Tibial artery (tissue), 4 donors: ENCODE measurements at regions not wholly inside any gene's neighbourhood (a gene's known extent, or its start where the extent isn't known, plus 50 kb on each side); places are given as distances from the start of the nearest gene placed in this dataset.

Experiments
- DNase-seq, 2 donors: peaks; one replicate each; pipeline ENCODE4 v3.0.0-alpha.2; 2019
- H3K27ac ChIP-seq, 2 donors: fragments of 200-600 bp; sonication (generic) in 1 of 2; 1 replicate in 1 of 2; 2 replicates in 1 of 2; pipeline ENCODE4 v1.5.1; 2018 to 2019; ENCODE audit warnings: mild to moderate bottlenecking in 1 of 2
- H3K27me3 ChIP-seq, 2 donors: fragments of 200-600 bp; sonication (generic) in 1 of 2; one replicate each; pipeline versions ENCODE4 v1.5.1 to v1.6.0; 2016 to 2019
- H3K36me3 ChIP-seq, 3 donors: fragments of 200-600 bp; sonication (generic) in 2 of 3; one replicate each; pipeline ENCODE4 v1.5.1; 2016 to 2019; ENCODE audit warnings: mild to moderate bottlenecking in 2 of 3
- H3K4me1 ChIP-seq, 4 donors: fragments of 200-600 bp; sonication (generic) in 2 of 4; 1 replicate in 3 of 4; 2 replicates in 1 of 4; pipeline ENCODE4 v1.5.1; 2016 to 2019
- H3K4me3 ChIP-seq, 2 donors: fragments of 200-600 bp; sonication (generic) in 1 of 2; 1 replicate in 1 of 2; 2 replicates in 1 of 2; pipeline ENCODE4 v1.5.1; 2018 to 2019; ENCODE audit warnings: mild to moderate bottlenecking in 2 of 2
- H3K9me3 ChIP-seq, 3 donors: fragments of 200-600 bp; sonication (generic) in 1 of 3; one replicate each; pipeline ENCODE4 v1.5.1; 2016 to 2019
- intact Hi-C: fragments of 100-400 bp; cut with DNase I; formaldehyde crosslinking; loops from one replicate; pipeline ENCODE4 v1.15.0; 2023; ENCODE audit warnings: low total_unique reads
- TF ChIP-seq, protein P1 (sequence below), 2 experiments: fragments of 200-600 bp in 1 of 2; fragments of 450-650 bp in 1 of 2; IDR thresholded peaks; one replicate each; pipeline ENCODE4 v1.5.1; 2017 to 2019; ENCODE audit warnings: antibody characterized with exemption in 2 of 2, mild to moderate bottlenecking in 1 of 2, moderate library complexity in 1 of 2

DNA sequence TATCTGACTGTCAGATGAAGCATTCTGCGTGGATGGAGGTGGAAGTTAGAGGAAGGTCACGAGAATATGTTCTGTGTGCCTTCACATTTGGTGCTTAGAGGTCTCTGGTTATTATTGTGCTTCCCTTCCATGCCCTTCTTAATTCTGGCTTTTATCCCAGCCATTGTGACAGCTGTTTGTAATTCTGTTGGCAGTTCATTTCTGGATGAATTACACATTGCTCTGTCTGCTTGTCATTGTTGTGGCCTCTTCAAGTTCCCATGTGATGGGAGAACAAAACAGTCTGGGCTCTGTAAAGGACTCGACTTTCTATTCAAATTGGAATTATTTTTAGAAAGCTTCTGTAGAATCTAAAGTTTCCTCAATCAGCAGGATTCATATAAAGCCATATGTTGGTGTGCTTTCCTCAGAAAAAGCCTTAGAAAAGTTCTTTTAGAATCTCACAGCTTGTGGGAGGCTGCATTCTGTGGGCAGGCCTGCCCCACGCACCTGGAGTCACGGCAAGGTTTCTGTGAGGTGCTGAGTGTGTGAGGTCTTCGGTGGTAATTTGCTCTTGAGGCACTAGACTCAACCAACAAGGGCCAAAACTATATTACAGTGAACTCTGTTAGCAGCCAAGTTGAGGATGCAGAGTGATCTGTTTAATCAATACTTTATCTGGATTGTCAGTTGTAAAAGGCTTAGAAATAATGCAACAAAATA, 397.4 kb upstream of the AZI2 start:
- no peak overlapping the region for H3K27ac ChIP-seq
- no peak overlapping the region for H3K4me3 ChIP-seq
- H3K27me3 ChIP-seq: no peaks in the 10 kb centered on the region
- intact Hi-C loops: no loop called here
- DNase-seq: no peak
- peaks cover 0 to 9% (median 0%) of the 10 kb centered on the region in 3 donors for H3K9me3 ChIP-seq
- no peaks in the 10 kb centered on the region for H3K36me3 ChIP-seq
- peaks cover 0 to 13% (median 6%) of the 10 kb centered on the region in 4 donors for H3K4me1 ChIP-seq
- TF ChIP-seq, protein P1, sequence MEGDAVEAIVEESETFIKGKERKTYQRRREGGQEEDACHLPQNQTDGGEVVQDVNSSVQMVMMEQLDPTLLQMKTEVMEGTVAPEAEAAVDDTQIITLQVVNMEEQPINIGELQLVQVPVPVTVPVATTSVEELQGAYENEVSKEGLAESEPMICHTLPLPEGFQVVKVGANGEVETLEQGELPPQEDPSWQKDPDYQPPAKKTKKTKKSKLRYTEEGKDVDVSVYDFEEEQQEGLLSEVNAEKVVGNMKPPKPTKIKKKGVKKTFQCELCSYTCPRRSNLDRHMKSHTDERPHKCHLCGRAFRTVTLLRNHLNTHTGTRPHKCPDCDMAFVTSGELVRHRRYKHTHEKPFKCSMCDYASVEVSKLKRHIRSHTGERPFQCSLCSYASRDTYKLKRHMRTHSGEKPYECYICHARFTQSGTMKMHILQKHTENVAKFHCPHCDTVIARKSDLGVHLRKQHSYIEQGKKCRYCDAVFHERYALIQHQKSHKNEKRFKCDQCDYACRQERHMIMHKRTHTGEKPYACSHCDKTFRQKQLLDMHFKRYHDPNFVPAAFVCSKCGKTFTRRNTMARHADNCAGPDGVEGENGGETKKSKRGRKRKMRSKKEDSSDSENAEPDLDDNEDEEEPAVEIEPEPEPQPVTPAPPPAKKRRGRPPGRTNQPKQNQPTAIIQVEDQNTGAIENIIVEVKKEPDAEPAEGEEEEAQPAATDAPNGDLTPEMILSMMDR (IDR thresholded peaks at IDR 0.05): no peak

GRCh38 chr3:28746990-28747389, 398.4 kb upstream of the AZI2 start:
- no peak overlapping the region for H3K27ac ChIP-seq
- intact Hi-C loops: no loop called here

GRCh38 chr3:28751864-28752263, 403.2 kb upstream of the AZI2 start:
- intact Hi-C loops: no loop called here
- H3K27ac ChIP-seq: no peak overlapping the region
- TF ChIP-seq, protein P1 (IDR thresholded peaks at IDR 0.05): no peak
- H3K27me3 ChIP-seq: no peaks in the 10 kb centered on the region
- H3K9me3 ChIP-seq: peaks cover 0 to 13% (median 0%) of the 10 kb centered on the region in 3 donors
- H3K36me3 ChIP-seq: no peaks in the 10 kb centered on the region
- no peak overlapping the region for H3K4me3 ChIP-seq
- no peak for DNase-seq
- no peaks in the 10 kb centered on the region for H3K4me1 ChIP-seq

More at GRCh38 chr3:28746990-28747389, 398.4 kb upstream of the AZI2 start:
- no peak for DNase-seq
- Histone ChIP-seq H3K27me3 (no peaks in the 10 kb centered on the region), H3K36me3 (no peaks in the 10 kb centered on the region), H3K9me3 (peaks cover 0 to 13% (median 0%) of the 10 kb centered on the region in 3 donors), H3K4me3 (no peak overlapping the region), H3K4me1 (peaks cover 0 to 13% (median 6%) of the 10 kb centered on the region in 4 donors)
- TF ChIP-seq, protein P1 (IDR thresholded peaks at IDR 0.05): no peak

DNA sequence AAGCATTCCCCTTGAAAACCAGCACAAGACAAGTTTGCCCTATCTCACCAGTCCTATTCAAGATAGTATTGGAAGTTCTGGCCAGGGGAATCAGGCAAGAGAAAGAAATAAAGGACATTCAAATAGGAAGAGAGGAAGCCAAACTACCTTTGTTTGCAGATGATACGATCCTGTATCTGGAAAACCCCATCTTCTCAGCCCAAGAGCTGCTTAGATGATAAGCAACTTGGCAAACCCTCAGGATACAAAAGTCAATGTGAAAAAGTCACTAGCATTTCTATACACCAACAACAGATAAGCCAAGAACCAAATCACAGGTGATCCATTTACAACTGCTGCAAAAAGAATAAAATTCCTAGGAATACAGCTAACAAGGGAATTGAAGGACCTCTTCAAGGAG, 403.7 kb upstream of the AZI2 start:
- Histone ChIP-seq H3K9me3 (peaks cover 0 to 13% (median 0%) of the 10 kb centered on the region in 3 donors), H3K27me3 (no peaks in the 10 kb centered on the region), H3K4me3 (no peak overlapping the region), H3K27ac (no peak overlapping the region), H3K4me1 (no peaks in the 10 kb centered on the region), H3K36me3 (no peaks in the 10 kb centered on the region)
- intact Hi-C loops: no loop called here
- TF ChIP-seq, protein P1 (IDR thresholded peaks at IDR 0.05): no peak
- no peak for DNase-seq

- intact Hi-C loops: no loop called here
- no peaks in the 10 kb centered on the region for H3K4me1 ChIP-seq
- no peak overlapping the region for H3K27ac ChIP-seq
- TF ChIP-seq, protein P1 (IDR thresholded peaks at IDR 0.05): no peak
- no peak overlapping the region for H3K4me3 ChIP-seq
- peaks cover 0 to 4% (median 0%) of the 10 kb centered on the region in 3 donors for H3K9me3 ChIP-seq
- DNase-seq: no peak
- no peaks in the 10 kb centered on the region for H3K36me3 ChIP-seq
- H3K27me3 ChIP-seq: no peaks in the 10 kb centered on the region
Observed at GRCh38 chr3:28756056-28756455, 407.4 kb upstream of the AZI2 start.
